Sigmoid colon (tissue), 4 donors: ENCODE measurements at regions not wholly inside any gene's neighbourhood (a gene's known extent, or its start where the extent isn't known, plus 50 kb on each side); places are given as distances from the start of the nearest gene placed in this dataset.

Experiments used
- EP300 ChIP-seq, 4 donors: sonication (generic); formaldehyde crosslinking; IDR thresholded peaks; one replicate each; pipeline ENCODE4 v1.6.1; 2017; ENCODE audit warnings: antibody characterized with exemption in 4 of 4
- POLR2A ChIP-seq, 2 donors: fragments of 450-650 bp; IDR thresholded peaks; one replicate each; pipeline ENCODE4 v1.6.1; 2016; ENCODE audit warnings: antibody characterized with exemption in 2 of 2, mild to moderate bottlenecking in 2 of 2, moderate library complexity in 2 of 2
- TF ChIP-seq, protein P1 (sequence below), 4 experiments: fragments of 450-650 bp in 3 of 4; fragments of 200-600 bp in 1 of 4; IDR thresholded peaks; one replicate each; pipeline ENCODE4 v1.5.1; 2016 to 2019; ENCODE audit warnings: antibody characterized with exemption in 4 of 4, mild to moderate bottlenecking in 3 of 4, moderate library complexity in 2 of 4

- TF ChIP-seq, protein P1, sequence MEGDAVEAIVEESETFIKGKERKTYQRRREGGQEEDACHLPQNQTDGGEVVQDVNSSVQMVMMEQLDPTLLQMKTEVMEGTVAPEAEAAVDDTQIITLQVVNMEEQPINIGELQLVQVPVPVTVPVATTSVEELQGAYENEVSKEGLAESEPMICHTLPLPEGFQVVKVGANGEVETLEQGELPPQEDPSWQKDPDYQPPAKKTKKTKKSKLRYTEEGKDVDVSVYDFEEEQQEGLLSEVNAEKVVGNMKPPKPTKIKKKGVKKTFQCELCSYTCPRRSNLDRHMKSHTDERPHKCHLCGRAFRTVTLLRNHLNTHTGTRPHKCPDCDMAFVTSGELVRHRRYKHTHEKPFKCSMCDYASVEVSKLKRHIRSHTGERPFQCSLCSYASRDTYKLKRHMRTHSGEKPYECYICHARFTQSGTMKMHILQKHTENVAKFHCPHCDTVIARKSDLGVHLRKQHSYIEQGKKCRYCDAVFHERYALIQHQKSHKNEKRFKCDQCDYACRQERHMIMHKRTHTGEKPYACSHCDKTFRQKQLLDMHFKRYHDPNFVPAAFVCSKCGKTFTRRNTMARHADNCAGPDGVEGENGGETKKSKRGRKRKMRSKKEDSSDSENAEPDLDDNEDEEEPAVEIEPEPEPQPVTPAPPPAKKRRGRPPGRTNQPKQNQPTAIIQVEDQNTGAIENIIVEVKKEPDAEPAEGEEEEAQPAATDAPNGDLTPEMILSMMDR (IDR thresholded peaks at IDR 0.05): no peak
- TF ChIP-seq POLR2A (IDR thresholded peaks at IDR 0.05) (no peak), EP300 (IDR thresholded peaks at IDR 0.05) (no peak)
Observed at GRCh38 chr5:163832155-163832554, 326.7 kb downstream of the MAT2B start.
